K562 (cell line): ENCODE measurements at regions not wholly inside any gene's neighbourhood (a gene's known extent, or its start where the extent isn't known, plus 50 kb on each side); places are given as distances from the start of the nearest gene placed in this dataset.

ENCODE experiments used
- ATAC-seq: fragments of 200-7000 bp; cut with Tn5 transposase; 3 replicates; pipeline ENCODE4 v1.9.1; 2020; ENCODE audit warnings: moderate library complexity
- BruUV-seq: library from RNA; stranded (reverse); fragments of 400-500 nt; replicated peaks from 2 replicates; lab custom pipeline; 2021; lab: Mats Ljungman, UMichigan
- CTCF ChIA-PET: fragments of 300-600 bp; formaldehyde crosslinking; extraction: SDS; loops from one replicate; lab custom pipeline; 2021; ENCODE audit warnings: low intra/inter-chr PET ratio; lab: Yijun Ruan, JAX
- POLR2A ChIA-PET: fragments of 300-600, 350-650 bp; sonication (Branson Sonifier 250); formaldehyde crosslinking; extraction: SDS; loops from one replicate; lab custom pipeline; 2021; ENCODE audit warnings: antibody characterized with exemption, inconsistent platforms; lab: Yijun Ruan, JAX
- DNase-seq, 4 experiments: peaks; one replicate each; pipeline versions ENCODE4 v3.0.0 to v3.0.0-alpha.2; 2011 to 2018; ENCODE audit warnings: low spot score in 3 of 4, mixed read lengths in 3 of 4; ENCODE audit errors: extremely low read depth in 1 of 4
- FAIRE-seq: peaks from 2 replicates; lab custom pipeline; 2011; peaks lifted over from hg19 to GRCh38; lab: Jason Lieb, UNC
- H2AFZ ChIP-seq: 2 replicates; pipeline ENCODE4 v1.6.0; 2011; ENCODE audit warnings: low read depth, low read length, control low read depth, inconsistent platforms
- H3K27ac ChIP-seq: fragments of 200-600 bp; 3 replicates; pipeline ENCODE4 v1.8.0; 2011; ENCODE audit warnings: low read depth, mild to moderate bottlenecking, control low read depth, inconsistent platforms, low read length, moderate library complexity, mixed read lengths; ENCODE audit errors: extremely low read depth
- H3K27me3 ChIP-seq, 2 experiments: fragments of 300-600 bp in 1 of 2; 2 replicates in 1 of 2; 3 replicates in 1 of 2; pipeline versions ENCODE4 v1.6.0 to v1.8.0; 2011; ENCODE audit warnings: inconsistent platforms in 2 of 2, low read length in 2 of 2, mild to moderate bottlenecking in 1 of 2, mixed read lengths in 1 of 2, moderate library complexity in 1 of 2; ENCODE audit not compliant: control insufficient read depth in 2 of 2, insufficient read depth in 2 of 2
- H3K36me3 ChIP-seq: fragments of 300-600 bp; 3 replicates; pipeline ENCODE4 v1.8.0; 2011; ENCODE audit warnings: mild to moderate bottlenecking, low read length, inconsistent platforms; ENCODE audit not compliant: control insufficient read depth, insufficient read depth
- H3K4me1 ChIP-seq, 2 experiments: fragments of 200-600 bp in 1 of 2; replicated peaks in 1 of 2; 2 replicates in 1 of 2; 3 replicates in 1 of 2; pipeline versions ENCODE4 v1.5.1 to v1.8.0; 2011; ENCODE audit warnings: inconsistent platforms in 2 of 2, low read length in 2 of 2, mild to moderate bottlenecking in 1 of 2, mixed read lengths in 1 of 2, moderate library complexity in 1 of 2; ENCODE audit not compliant: control insufficient read depth in 2 of 2, insufficient read depth in 2 of 2
- H3K4me2 ChIP-seq: 2 replicates; pipeline ENCODE4 v1.6.1; 2011; ENCODE audit warnings: low read length, control low read depth, inconsistent platforms, mixed read lengths; ENCODE audit not compliant: insufficient read depth
- H3K4me3 ChIP-seq: fragments of 200-600 bp; sonication (generic), shearing (Covaris generic); 2 replicates; pipeline ENCODE4 v1.5.1; 2016; ENCODE audit warnings: control low read depth, inconsistent platforms
- H3K79me2 ChIP-seq: fragments of 200-600 bp; 3 replicates; pipeline ENCODE4 v1.8.0; 2011; ENCODE audit warnings: low read length, inconsistent platforms; ENCODE audit not compliant: control insufficient read depth, insufficient read depth
- H3K9ac ChIP-seq, 2 experiments: 2 replicates each; pipeline versions ENCODE4 v1.6.0 to v1.6.1; 2011; ENCODE audit warnings: low read depth in 2 of 2, low read length in 2 of 2, control low read depth in 1 of 2, inconsistent platforms in 1 of 2, mild to moderate bottlenecking in 1 of 2, mixed read lengths in 1 of 2; ENCODE audit not compliant: insufficient read depth in 1 of 2
- H3K9me1 ChIP-seq: one replicate; pipeline ENCODE4 v1.6.0; 2011; ENCODE audit warnings: inconsistent platforms, mild to moderate bottlenecking, low read length, moderate library complexity; ENCODE audit not compliant: control insufficient read depth, insufficient read depth
- H3K9me3 ChIP-seq: replicated peaks from 2 replicates; pipeline ENCODE4 v1.5.1; 2011; ENCODE audit warnings: low read depth, low read length, inconsistent platforms; ENCODE audit not compliant: control insufficient read depth, insufficient read depth
- H4K20me1 ChIP-seq: replicated peaks from 2 replicates; pipeline ENCODE4 v1.6.1; 2011; ENCODE audit warnings: low read length, inconsistent platforms, mixed read lengths; ENCODE audit not compliant: control insufficient read depth, insufficient read depth
- CHD2 ChIP-seq: IDR thresholded peaks from 2 replicates; pipeline ENCODE4 v1.6.1; 2011; ENCODE audit warnings: low read depth, low read length
- EHMT2 ChIP-seq: fragments of 450-650 bp; IDR thresholded peaks from 2 replicates; pipeline ENCODE4 v1.6.1; 2018; ENCODE audit warnings: antibody characterized with exemption
- HMG20A ChIP-seq: fragments of 450-650 bp; formaldehyde crosslinking; conservative IDR thresholded peaks from 2 replicates; pipeline ENCODE4 v1.4.0; 2020; ENCODE audit warnings: mild to moderate bottlenecking, mixed read lengths
- KAT8 ChIP-seq: fragments of 450-650 bp; IDR thresholded peaks from 2 replicates; pipeline ENCODE4 v1.6.1; 2016; ENCODE audit warnings: low read depth, mild to moderate bottlenecking
- KDM1A ChIP-seq, 2 experiments: fragments of 450-650 bp; IDR thresholded peaks; 2 replicates each; pipeline ENCODE4 v1.6.1; 2016; ENCODE audit warnings: mild to moderate bottlenecking in 2 of 2
- MAFF ChIP-seq: IDR thresholded peaks from 2 replicates; pipeline ENCODE4 v1.6.1; 2012; ENCODE audit warnings: low read length, improper control_type of control experiment
- MTA1 ChIP-seq: fragments of 450-650 bp; IDR thresholded peaks from 2 replicates; pipeline ENCODE4 v1.6.1; 2017; ENCODE audit warnings: borderline replicate concordance
- NCOA6 ChIP-seq: fragments of 450-650 bp; IDR thresholded peaks from 2 replicates; pipeline ENCODE4 v1.6.1; 2017; ENCODE audit warnings: mild to moderate bottlenecking
- NFE2 ChIP-seq: IDR thresholded peaks from 2 replicates; pipeline ENCODE4 v1.6.1; 2014; ENCODE audit warnings: antibody characterized with exemption, low read depth
- NR1H2 ChIP-seq: sonication (generic); formaldehyde crosslinking; IDR thresholded peaks from 2 replicates; pipeline ENCODE4 v1.4.0; 2020; ENCODE audit warnings: mild to moderate bottlenecking, missing genetic modification reagents
- SREBF2 ChIP-seq: sonication (generic); formaldehyde crosslinking; IDR thresholded peaks from 2 replicates; pipeline ENCODE4 v1.4.0; 2020; ENCODE audit warnings: mild to moderate bottlenecking, missing genetic modification reagents
- TCF7L2 ChIP-seq: fragments of 150-350 bp; IDR thresholded peaks from 2 replicates; pipeline ENCODE4 v1.6.1; 2016; ENCODE audit warnings: low read depth, mild to moderate bottlenecking, low read length, moderate library complexity
- ZNF384 ChIP-seq: IDR thresholded peaks from 2 replicates; pipeline ENCODE4 v1.6.1; 2012; ENCODE audit warnings: low read depth, low read length, improper control_type of control experiment
- WGBS: fragments of 100-300 bp; shearing (Covaris generic); methylation state at CpG from one replicate; pipeline ENCODE4 v1.1.6; 2016; ENCODE audit warnings: low coverage, mixed read lengths; ENCODE audit not compliant: insufficient coverage; ENCODE audit errors: missing lambda C conversion rate; 5-methylcytosine and 5-hydroxymethylcytosine counted together
- in situ Hi-C: fragments of 300-500 bp; cut with MboI; formaldehyde crosslinking; loops from 4 replicates; pipeline ENCODE4 v1.15.0; 2018; ENCODE audit warnings: inconsistent platforms, mixed read lengths
- intact Hi-C: fragments of 100-400 bp; cut with micrococcal nuclease; formaldehyde crosslinking; loops from 2 replicates; pipeline ENCODE4 v1.14.2; 2022
- TF ChIP-seq, protein P1 (sequence below): IDR thresholded peaks from 2 replicates; pipeline ENCODE4 v1.6.1; 2011; ENCODE audit warnings: borderline replicate concordance, low read depth, mild to moderate bottlenecking, moderate library complexity, low read length; ENCODE audit not compliant: insufficient read depth, poor library complexity, severe bottlenecking
- TF ChIP-seq, protein P2 (sequence below): IDR thresholded peaks from 2 replicates; pipeline ENCODE4 v1.6.1; 2011; ENCODE audit not compliant: insufficient read length; ENCODE audit errors: extremely low read depth
- TF ChIP-seq, protein P3 (sequence below): sonication (generic); formaldehyde crosslinking; IDR thresholded peaks from 2 replicates; pipeline ENCODE4 v1.8.0; 2022; ENCODE audit warnings: missing genetic modification reagents, mild to moderate bottlenecking, moderate library complexity, borderline replicate concordance
- TF ChIP-seq, protein P4 (sequence below): fragments of 450-650 bp; formaldehyde crosslinking; IDR thresholded peaks from 2 replicates; pipeline ENCODE4 v1.4.0; 2020; ENCODE audit warnings: mild to moderate bottlenecking, moderate library complexity

DNA sequence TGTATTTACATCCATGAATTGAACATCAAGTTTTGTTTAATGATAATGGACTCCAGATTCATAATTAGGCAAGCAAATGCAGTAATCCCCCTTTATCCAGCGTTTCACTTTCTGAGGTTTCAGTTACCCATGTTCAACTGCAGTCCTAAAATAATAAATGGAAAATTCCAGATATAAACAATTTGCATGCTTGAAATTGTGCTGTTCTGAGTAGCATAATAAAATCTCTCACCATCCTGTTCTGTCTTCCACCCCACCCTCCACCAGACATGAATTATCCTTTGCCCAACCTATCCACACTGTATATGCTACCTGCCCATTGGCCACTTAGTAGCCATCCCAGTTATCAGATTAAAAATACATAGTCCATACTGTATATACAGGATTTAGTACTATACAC is 224.5 kb upstream of the CHAC2 start:
- no peak for ATAC-seq
- no peaks in the 10 kb centered on the region for H3K4me1 ChIP-seq
- H3K9me3 ChIP-seq: no peaks in the 10 kb centered on the region
- H3K9me1 ChIP-seq: no peaks in the 10 kb centered on the region
- TF ChIP-seq MTA1 (no peak), NCOA6 (no peak), SREBF2 (no peak), ZNF384 (no peak), NR1H2 (no peak), NFE2 (no peak), KDM1A (IDR thresholded peaks at IDR 0.05) (no peak), HMG20A (no peak), CHD2 (no peak), MAFF (no peak), TCF7L2 (no peak), EHMT2 (no peak), KAT8 (no peak)
- TF ChIP-seq, protein P1, sequence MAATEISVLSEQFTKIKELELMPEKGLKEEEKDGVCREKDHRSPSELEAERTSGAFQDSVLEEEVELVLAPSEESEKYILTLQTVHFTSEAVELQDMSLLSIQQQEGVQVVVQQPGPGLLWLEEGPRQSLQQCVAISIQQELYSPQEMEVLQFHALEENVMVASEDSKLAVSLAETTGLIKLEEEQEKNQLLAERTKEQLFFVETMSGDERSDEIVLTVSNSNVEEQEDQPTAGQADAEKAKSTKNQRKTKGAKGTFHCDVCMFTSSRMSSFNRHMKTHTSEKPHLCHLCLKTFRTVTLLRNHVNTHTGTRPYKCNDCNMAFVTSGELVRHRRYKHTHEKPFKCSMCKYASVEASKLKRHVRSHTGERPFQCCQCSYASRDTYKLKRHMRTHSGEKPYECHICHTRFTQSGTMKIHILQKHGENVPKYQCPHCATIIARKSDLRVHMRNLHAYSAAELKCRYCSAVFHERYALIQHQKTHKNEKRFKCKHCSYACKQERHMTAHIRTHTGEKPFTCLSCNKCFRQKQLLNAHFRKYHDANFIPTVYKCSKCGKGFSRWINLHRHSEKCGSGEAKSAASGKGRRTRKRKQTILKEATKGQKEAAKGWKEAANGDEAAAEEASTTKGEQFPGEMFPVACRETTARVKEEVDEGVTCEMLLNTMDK: no peak
- TF ChIP-seq, protein P2, sequence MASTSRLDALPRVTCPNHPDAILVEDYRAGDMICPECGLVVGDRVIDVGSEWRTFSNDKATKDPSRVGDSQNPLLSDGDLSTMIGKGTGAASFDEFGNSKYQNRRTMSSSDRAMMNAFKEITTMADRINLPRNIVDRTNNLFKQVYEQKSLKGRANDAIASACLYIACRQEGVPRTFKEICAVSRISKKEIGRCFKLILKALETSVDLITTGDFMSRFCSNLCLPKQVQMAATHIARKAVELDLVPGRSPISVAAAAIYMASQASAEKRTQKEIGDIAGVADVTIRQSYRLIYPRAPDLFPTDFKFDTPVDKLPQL: no peak
- TF ChIP-seq, protein P3, sequence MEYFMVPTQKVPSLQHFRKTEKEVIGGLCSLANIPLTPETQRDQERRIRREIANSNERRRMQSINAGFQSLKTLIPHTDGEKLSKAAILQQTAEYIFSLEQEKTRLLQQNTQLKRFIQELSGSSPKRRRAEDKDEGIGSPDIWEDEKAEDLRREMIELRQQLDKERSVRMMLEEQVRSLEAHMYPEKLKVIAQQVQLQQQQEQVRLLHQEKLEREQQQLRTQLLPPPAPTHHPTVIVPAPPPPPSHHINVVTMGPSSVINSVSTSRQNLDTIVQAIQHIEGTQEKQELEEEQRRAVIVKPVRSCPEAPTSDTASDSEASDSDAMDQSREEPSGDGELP (CRISPR knock-in tag): no peak
- TF ChIP-seq, protein P4, sequence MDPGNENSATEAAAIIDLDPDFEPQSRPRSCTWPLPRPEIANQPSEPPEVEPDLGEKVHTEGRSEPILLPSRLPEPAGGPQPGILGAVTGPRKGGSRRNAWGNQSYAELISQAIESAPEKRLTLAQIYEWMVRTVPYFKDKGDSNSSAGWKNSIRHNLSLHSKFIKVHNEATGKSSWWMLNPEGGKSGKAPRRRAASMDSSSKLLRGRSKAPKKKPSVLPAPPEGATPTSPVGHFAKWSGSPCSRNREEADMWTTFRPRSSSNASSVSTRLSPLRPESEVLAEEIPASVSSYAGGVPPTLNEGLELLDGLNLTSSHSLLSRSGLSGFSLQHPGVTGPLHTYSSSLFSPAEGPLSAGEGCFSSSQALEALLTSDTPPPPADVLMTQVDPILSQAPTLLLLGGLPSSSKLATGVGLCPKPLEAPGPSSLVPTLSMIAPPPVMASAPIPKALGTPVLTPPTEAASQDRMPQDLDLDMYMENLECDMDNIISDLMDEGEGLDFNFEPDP (CRISPR knock-in tag): no peak
- no peak overlapping the region for H3K4me2 ChIP-seq
- H2AFZ ChIP-seq: no peak overlapping the region
- no peak overlapping the region for H3K9ac ChIP-seq
- in situ Hi-C loops (no loop called here), intact Hi-C loops (no loop called here)
- FAIRE-seq: no peak
- H3K79me2 ChIP-seq: no peaks in the 10 kb centered on the region
- DNase-seq: no peak
- H3K27me3 ChIP-seq: no peaks in the 10 kb centered on the region
- H3K27ac ChIP-seq: no peak overlapping the region
- no peaks in the 10 kb centered on the region for H4K20me1 ChIP-seq
- no peak overlapping the region for H3K4me3 ChIP-seq
- ChIA-PET POLR2A (no interaction called here), CTCF (no interaction called here)
- H3K36me3 ChIP-seq: no peaks in the 10 kb centered on the region
- BruUV-seq: no TSS peak
- WGBS: 0% methylated on average over 1 of the region's 1 CpG
